HG03064 (cell line): ENCODE measurements at regions not wholly inside any gene's neighbourhood (a gene's known extent, or its start where the extent isn't known, plus 50 kb on each side); places are given as distances from the start of the nearest gene placed in this dataset.
"Not testable (repeated sequence)": the region's sequence is repeated elsewhere in the genome, so short reads cannot be mapped to it uniquely, and the experiment has no call there.

Experiments
- ATAC-seq: cut with Tn5 transposase; IDR thresholded peaks from one replicate; pipeline ENCODE4 v1.9.1; 2021; ENCODE audit warnings: low read depth; ENCODE audit not compliant: unreplicated experiment

DNA sequence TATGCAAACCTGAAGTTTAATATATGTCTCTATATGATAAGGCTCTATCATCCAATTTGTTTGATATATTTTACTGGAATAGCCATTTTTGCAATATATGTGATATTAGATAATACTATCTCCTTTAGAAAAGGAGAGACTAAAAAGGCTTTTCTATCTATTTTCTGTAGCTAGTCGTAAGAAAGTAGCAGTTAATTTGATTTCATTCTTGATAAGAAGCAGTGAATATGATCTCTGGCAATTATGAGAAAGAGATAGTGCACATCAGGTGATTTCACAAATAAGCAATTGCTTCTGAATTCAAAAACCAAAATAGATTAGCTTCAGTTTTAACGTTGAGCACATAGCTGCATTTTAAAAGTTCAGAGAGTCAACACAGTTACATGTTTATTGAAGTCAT, 1318.4 kb downstream of the CDH8 start:
- no peak for ATAC-seq

DNA sequence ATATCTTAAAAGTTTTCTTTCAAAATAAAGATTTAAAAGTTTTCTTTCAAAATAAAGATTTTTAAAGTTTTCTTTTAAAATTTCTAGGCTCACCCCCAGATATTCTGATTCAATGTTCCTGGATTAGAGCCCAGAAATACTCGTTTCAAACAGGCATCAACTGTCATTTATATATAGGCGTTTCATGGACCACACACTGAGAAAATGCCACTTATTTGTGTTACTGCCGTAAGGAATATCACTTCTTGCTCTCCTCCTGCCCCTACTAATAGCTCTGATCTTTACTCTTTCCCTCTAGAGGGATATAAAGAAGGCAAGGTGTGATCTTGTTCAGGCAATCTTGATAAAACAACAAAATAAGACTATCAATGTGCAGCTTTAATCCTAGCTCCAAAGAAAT, 1324.1 kb downstream of the CDH8 start:
- ATAC-seq = no peak

DNA sequence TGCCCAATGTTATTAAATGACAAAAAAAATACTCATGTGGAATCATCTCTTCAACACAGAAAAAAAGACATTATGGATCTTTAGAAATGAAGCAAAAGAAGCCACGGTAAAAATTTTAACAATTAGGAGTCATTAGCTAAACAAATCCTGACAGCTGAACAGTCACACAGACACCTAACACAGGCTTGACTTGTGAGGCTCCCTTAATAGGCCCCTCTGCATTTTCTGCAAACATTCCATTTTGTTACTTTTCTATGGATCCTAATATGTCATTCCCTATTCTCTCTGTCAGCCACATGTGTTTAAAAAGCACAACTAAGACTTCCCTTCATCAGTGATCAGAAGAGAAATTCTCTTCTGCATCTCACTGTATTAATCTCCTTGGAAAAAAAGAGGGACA, 1331.5 kb downstream of the CDH8 start:
- no peak for ATAC-seq

DNA sequence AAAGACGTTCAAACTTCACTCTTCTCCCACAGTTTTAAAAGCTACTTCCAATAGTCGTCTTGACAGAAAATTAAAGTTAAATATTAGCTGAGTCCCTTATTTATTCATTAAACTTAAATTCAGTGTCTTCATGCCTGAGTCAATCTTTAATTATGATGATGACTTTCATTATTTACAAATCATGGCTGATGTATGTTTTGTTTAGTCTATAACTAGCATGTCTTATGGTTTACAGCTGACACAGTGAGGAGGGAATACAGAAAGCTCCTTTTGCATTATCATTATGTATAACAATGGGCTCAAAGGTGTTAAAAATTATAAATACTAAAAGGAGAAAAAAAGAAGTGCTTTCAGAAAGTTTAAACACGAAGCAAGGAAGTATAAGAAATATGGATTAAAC, 1333.1 kb downstream of the CDH8 start:
- ATAC-seq = no peak

GRCh38 chr16:60686824-60687223, 1349.4 kb downstream of the CDH8 start:
- ATAC-seq = no peak

GRCh38 chr16:60684002-60684401, 1352.2 kb downstream of the CDH8 start:
- no peak for ATAC-seq

DNA sequence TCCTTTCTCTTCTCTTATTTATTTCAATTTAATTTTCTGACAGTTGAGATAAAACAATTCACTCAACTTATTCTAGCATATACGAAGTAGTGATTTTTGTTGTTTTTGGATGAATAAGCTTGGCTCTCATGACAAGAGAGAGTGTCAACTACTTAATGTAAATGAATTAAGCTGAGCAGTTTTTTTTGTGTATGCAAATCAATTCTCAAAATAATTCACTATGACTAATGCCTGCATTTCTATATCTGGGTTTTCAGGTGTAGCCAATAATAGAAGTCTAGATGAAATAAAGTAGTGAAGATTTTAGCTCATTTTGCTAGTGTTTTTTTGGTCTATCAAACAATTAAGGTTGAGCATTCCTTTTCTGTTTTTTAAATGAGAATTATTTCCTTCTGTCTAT, 1354.0 kb downstream of the CDH8 start:
- ATAC-seq = no peak

DNA sequence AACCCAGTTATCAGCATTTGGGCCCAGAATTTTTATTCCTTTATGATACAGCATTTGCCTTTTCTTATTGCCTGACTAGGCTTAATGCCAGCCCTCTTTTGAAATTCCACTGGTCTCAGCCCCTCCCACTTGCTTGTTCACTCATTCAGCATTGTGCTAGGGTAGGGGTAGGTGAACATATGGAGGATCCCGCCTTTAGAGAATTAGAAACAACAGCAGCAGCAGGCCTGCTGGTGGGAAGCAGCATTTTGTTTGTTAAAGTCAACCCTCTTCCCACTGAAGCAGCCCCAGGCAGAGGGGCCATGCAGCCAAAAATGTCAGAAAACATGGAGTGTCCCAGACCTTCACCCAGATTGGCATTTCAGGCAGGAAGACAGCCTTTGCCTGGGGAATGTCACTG, 1355.2 kb downstream of the CDH8 start:
- ATAC-seq = no peak

DNA sequence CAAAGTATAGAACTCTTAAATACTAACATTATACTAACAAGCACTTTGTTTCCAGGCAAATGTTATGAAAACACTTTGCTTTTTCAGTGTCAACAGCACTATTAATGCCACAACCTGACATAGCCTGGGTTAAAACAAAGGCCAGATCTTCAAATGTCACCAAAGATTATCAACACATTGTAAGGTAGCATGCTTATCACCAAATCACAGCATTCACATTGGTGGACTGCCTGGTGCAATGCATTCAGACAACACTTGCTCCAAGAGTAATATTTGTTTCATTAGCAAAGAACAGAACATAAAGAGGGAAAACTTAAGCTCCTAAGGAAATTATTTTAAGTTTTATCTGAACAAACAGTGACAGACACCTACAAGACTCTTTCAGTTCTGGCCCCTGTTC, 1361.2 kb downstream of the CDH8 start:
- no peak for ATAC-seq

- ATAC-seq = no peak
Measured at GRCh38 chr16:60674241-60674640, 1362.0 kb downstream of the CDH8 start.

- no peak for ATAC-seq
Measured at GRCh38 chr16:60655514-60656153, 1380.6 kb downstream of the CDH8 start.

DNA sequence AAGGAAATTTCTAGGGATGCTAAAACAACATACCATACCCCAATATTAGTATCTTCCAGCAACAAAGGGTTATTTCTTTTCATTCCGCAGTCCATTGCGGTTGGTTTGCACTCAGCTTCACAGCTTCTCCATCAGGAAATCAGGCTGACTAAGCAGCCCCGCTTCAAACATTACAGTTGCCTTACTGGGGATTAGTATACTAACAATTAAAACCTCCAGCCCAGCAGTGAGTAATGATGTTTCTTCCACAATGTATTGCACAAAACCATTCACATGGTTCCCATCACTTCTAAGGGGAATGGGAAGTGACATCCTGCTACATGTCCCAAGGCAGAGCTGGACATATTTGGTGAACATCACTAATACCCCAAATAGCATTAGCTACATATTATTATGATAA, 1384.9 kb downstream of the CDH8 start:
- ATAC-seq = no peak

DNA sequence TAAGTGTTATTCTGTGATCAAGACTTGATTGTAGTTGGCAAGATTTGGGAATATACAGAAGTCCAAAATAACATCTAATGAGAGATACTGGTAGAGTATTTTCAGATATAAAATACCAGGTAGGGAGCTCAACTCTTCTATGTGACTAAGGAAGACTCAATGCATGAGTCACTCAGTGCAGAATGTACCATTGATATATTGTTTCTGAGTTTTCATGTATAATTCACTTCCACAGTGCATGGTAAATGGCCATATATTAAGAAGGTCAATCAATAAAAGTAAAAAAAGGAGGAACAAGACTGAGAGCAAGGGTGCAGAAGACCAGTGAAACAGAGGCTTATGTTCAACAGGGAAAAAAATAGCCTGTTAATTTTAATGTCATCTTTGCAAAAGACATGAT, 1387.9 kb downstream of the CDH8 start:
- no peak for ATAC-seq

DNA sequence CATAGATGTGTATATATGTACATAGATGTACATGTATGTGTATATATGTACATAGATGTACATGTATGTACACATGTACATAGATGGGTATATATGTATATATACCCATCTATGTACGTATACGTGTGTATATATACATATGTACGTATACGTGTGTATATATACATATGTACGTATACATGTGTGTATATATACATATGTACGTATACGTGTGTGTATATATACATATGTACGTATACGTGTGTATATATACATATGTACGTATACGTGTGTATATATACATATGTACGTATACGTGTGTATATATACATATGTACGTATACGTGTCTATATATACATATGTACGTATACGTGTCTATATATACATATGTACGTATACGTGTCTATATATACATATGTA, 1388.8 kb downstream of the CDH8 start:
- ATAC-seq = not testable (repeated sequence)

- no peak for ATAC-seq
Measured at GRCh38 chr16:60646631-60647030, 1389.6 kb downstream of the CDH8 start.

DNA sequence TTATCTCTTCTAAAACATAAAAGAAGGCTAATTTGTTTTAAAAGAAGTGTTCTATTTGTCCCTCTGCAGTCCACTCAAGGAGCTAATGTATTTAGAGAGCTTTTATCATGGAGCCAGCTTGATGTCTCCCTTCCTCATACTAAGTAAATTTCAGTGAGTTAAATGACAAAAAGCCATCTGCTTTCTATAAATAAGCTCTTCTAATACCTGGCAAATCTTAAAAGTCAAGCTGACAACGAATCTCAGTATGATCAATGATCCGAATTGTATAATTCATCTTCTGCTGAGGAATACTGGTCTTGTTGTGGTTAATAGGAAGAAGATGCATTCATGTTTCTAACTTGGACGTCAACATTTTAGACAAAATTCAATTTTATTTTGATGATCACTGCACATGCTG, 1390.7 kb downstream of the CDH8 start:
- no peak for ATAC-seq

- ATAC-seq = no peak
Measured at GRCh38 chr16:60642956-60643355, 1393.3 kb downstream of the CDH8 start.

DNA sequence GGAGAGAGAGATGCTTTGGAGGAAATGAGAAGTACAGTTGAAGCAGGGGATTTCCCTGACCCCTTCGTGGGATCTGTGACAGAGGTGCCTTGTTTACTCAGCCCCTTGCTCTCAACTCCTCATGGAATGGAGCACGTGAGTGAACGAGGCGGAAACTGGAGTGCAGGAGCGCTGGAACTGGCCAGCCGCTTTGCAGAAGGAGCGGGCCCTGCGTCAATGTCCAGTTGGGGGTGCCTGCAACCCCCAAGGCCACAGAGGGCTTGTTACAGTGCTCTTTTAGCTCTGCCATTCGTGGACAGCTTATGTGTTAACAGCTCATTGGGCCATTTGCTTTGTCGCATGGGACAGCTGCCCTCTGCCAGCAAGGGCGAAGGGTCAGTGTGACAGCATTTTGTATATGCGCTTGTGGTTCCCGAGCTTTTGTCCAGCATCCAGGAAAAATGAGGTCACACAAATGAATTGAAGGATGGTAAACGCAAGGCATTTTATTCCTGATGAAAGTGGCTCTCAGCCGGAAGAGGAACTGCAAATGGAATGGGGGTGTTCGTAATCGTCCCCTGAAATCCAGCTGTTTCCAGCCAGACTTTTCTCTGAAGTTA, 1395.1 kb downstream of the CDH8 start:
- no peak for ATAC-seq

GRCh38 chr16:60640038-60640437, 1396.2 kb downstream of the CDH8 start:
- no peak for ATAC-seq

DNA sequence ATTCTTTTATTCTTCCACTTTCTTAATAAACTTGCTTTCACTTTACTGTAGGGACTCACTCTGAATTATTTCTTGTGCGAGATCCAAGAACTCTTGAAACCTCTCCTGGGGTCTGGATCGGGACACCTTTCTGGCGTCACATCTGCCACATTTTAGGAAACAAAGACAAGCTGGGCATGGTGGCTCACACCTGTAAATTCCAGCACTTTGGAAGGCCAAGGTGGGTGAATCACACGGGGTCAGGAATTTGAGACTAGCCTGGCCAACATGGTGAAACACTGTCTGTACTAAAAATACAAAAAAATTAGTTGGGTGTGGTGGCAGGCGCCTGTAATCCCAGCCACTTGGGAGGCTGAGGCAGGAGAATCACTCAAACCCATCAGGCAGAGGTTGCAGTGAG, 1399.6 kb downstream of the CDH8 start:
- ATAC-seq = not testable (repeated sequence)

DNA sequence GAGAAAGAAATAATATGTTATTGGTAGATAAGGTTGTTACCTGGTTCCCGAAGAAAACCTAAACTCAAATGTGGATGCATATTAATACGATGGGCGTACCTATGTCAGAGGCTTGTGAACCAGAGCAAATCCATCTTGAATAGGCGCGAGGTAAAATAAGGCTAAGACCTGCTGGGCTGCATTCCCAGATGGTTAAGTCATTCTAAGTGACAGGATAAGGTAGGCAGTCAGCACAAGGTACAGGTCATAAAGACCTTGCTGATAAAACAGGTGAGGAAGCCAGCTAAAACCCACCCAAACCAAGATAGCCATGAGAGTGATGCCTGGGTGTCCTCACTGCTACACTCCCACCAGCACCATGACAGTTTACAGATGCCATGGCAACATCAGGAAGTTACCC, 1400.1 kb downstream of the CDH8 start:
- ATAC-seq = no peak

DNA sequence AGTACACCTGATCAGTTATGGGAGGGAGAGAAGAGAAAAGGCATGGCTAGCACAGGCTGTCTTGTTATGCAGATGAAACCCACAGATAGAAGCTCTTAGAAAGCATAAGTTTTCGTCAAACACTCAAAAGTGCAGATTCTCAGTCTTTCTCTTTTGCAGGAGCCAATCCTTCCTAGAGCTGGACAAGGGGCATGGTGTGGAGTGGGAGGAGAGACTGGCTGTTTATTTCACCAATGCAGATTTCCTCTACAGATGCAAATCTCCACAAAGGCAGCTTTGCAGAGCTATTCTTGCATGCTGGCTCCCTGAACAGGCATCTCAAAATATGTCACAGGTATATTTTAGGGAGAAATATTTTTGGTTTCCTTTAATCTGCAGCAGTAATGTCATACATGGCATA, 1400.7 kb downstream of the CDH8 start:
- no peak for ATAC-seq

GRCh38 chr16:60611844-60612243, 1424.4 kb downstream of the CDH8 start:
- ATAC-seq = no peak
